Upper lobe of left lung (tissue), 4 donors: ENCODE measurements at regions not wholly inside any gene's neighbourhood (a gene's known extent, or its start where the extent isn't known, plus 50 kb on each side); places are given as distances from the start of the nearest gene placed in this dataset.

ENCODE experiments used
- POLR2AphosphoS5 ChIP-seq, 2 donors: sonication (generic); formaldehyde crosslinking; IDR thresholded peaks; one replicate each; pipeline ENCODE4 v1.5.1; 2017; ENCODE audit warnings: antibody characterized with exemption in 2 of 2
- TF ChIP-seq, protein P1 (sequence below), 6 experiments: fragments of 450-650 bp in 4 of 6; fragments of 200-600 bp in 2 of 6; sonication (generic) in 2 of 6; IDR thresholded peaks; one replicate each; pipeline ENCODE4 v1.5.1; 2016 to 2019; ENCODE audit warnings: antibody characterized with exemption in 6 of 6

- TF ChIP-seq, protein P1, sequence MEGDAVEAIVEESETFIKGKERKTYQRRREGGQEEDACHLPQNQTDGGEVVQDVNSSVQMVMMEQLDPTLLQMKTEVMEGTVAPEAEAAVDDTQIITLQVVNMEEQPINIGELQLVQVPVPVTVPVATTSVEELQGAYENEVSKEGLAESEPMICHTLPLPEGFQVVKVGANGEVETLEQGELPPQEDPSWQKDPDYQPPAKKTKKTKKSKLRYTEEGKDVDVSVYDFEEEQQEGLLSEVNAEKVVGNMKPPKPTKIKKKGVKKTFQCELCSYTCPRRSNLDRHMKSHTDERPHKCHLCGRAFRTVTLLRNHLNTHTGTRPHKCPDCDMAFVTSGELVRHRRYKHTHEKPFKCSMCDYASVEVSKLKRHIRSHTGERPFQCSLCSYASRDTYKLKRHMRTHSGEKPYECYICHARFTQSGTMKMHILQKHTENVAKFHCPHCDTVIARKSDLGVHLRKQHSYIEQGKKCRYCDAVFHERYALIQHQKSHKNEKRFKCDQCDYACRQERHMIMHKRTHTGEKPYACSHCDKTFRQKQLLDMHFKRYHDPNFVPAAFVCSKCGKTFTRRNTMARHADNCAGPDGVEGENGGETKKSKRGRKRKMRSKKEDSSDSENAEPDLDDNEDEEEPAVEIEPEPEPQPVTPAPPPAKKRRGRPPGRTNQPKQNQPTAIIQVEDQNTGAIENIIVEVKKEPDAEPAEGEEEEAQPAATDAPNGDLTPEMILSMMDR (IDR thresholded peaks at IDR 0.05), result no peak
- TF ChIP-seq POLR2AphosphoS5 (IDR thresholded peaks at IDR 0.05), result no peak
These were observed 267.8 kb downstream of the UTP18 start for GRCh38 chr17:51528111-51528510.
